KOPT-K1 (cell line): ENCODE measurements at regions not wholly inside any gene's neighbourhood (a gene's known extent, or its start where the extent isn't known, plus 50 kb on each side); places are given as distances from the start of the nearest gene placed in this dataset.

Source experiments
- H3K27ac ChIP-seq: fragments of 200-600 bp; sonication (generic); 2 replicates; pipeline ENCODE4 v1.5.1; 2016; ENCODE audit warnings: antibody characterized with exemption, mild to moderate bottlenecking, low read depth, low read length; ENCODE audit not compliant: poor library complexity, severe bottlenecking
- H3K36me3 ChIP-seq: fragments of 200-600 bp; sonication (generic); 2 replicates; pipeline ENCODE4 v1.5.1; 2017; ENCODE audit warnings: antibody characterized with exemption, mild to moderate bottlenecking, low read length, moderate library complexity; ENCODE audit not compliant: insufficient read depth
- H3K9me3 ChIP-seq: fragments of 200-600 bp; sonication (generic); 2 replicates; pipeline ENCODE4 v1.5.1; 2017; ENCODE audit warnings: antibody characterized with exemption, low read length, mild to moderate bottlenecking; ENCODE audit not compliant: insufficient read depth, poor library complexity, severe bottlenecking

DNA sequence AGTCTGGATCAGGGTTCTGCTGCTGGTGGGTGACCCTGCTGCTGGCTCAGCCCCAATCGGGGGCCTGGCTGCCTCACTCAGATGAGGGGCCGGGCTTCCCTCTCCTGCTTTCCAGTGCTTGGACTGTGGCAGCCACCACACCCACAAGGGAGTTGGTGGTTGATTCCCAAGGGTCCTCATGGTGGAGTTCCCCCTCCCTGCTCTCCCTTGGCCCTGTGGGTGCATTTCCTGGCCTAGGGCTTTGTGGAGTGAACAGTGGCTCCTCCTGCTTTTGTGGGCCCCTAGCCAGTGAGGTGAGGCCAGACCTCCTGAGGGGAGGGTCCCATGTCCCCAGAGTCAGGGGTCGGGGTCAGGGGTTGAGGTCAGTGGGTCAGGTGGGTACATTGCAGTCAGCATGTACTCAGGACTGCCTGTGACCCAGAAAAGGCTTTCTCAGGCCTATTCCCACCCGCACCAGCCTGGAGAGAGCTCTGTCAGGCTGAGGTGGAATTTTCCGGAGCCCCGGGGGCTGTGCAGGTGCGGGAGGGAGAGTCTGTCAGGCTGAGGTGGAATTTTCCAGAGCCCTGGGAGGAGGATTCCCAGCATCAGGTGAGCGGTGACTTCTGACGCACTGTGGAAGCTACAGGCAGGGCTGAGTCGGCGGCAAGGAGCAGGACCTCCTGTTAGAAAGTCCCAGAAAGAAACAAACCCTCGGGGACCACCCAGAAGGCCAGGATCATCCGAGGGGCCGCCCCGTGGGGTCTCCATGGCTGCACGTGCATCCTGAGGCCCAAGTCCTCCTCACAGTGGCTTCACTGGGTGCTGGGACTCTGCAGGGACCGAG lies 94.4 kb upstream of the INSIG1 start:
- H3K36me3 ChIP-seq: no peaks in the 10 kb centered on the region
- peak overlapping the region; percentile 88 for H3K27ac ChIP-seq
- H3K9me3 ChIP-seq: no peaks in the 10 kb centered on the region

DNA sequence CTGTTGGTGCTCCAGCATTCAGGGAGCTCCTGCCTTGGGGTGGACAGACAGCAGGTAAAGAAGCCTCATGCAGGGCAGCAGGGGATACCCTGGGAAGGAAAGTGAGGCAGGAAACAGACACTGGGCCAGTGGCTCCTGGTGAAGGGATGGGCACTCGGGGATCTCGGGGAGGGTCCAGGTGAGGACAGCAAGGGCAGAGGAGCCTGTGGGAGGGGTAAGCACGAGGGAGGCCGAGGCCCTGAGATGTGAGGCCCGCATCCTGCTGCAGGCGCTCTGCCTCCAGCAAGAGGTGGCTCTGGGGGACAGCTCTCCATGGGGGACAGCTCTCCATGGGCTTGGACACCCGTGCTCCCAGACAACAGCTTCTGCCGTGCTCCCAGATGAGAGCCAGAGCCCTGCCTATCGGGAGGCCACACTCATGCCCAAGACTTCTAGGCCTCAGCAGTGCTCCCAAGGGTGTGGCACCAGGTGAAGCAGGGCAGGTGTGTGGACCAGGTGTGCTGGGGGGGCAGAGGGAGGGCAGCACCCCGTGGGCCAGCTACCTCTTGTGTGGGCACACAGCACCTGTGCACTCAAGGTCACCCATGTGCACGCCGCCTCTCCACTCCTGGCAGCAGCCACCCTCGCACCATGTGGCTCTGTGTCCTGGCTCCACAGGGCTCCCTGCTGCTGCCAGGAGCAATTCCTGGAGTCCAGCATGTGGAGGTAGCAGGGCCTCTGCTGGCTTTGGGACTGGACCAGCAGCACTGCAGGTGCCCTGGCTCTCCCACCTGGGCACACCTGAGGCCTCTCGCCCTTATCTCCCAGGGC lies 93.6 kb upstream of the INSIG1 start:
- peak overlapping the region; percentile 88 for H3K27ac ChIP-seq
- H3K9me3 ChIP-seq: no peaks in the 10 kb centered on the region
- H3K36me3 ChIP-seq: no peaks in the 10 kb centered on the region

DNA sequence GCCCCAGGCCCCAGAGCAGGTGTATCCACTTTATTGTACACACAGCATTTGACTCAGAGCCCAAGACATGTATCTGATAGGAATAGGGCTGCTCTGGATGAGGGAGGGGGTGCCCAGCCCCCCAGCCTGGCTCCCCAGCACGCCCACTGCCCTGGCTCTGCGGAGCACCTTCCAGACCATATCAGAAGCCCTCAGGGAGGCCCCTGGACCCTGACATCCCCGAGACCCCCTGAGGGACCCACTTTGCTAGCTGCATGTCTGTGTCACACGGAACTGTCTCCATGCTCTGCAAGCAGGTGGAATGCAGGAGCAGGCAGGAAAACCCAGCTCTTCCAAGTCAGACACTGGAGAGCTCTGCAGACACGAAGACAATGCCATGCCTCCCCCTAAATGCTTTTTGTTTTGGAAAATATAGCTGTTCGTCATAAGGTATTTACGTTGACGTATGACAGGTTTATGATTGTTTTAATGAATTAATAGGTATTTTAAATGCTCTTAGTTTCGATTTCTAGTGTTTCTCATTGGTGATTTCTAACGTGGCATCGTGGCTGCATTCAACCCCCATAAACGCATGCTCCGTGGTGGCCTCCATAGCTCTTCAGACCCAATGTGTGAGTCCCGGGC lies 92.8 kb upstream of the INSIG1 start:
- Histone ChIP-seq H3K27ac (peak overlapping the region; percentile 88), H3K9me3 (no peaks in the 10 kb centered on the region), H3K36me3 (no peaks in the 10 kb centered on the region)

DNA sequence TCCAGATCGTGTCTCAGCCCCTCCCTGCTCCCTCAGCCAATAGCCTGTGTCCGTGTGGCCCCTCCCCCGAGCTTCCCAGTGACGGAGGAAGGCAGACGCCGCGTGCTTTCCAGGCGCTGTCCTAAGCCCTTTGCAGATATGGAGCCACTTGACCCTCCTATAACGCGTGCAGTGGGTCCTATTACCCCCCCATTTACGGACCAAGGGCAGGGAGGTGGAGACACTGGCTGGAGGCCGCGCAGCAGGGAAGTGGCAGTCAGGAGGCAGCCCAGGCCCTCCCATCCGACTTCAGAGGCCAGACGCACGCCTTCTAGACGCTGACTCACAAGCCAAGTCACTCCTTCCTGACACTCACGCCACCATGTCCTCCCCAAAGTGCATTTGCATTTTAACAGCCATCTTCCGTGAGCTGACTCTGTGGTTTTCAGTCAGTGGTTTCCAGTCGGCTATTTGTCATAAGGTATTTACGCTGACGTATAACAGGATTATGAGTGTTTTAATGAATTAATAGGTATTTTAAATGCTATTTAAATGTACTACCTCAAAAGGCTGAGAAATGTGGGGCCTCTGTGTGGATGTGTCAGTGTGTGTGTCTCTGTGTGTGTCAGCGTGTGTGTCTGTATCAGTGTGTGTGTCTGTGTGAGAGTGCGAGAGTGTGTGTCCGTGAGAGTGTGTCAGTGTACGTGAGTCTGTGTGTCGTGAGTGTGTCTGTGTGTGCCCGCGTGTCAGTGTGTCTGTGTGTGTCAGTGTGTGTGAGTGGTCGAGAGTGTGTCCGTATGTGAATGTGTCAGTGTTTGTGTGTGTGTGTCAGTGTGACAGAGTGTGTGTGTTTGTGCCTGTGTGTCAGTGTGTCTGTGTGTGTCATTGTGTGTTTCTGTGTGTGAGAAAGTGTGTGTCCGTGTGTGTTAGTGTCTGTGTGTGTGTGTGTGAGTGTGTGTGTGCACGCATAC lies 92.0 kb upstream of the INSIG1 start:
- Histone ChIP-seq H3K9me3 (no peaks in the 10 kb centered on the region), H3K36me3 (no peaks in the 10 kb centered on the region), H3K27ac (peak overlapping the region; percentile 88)

DNA sequence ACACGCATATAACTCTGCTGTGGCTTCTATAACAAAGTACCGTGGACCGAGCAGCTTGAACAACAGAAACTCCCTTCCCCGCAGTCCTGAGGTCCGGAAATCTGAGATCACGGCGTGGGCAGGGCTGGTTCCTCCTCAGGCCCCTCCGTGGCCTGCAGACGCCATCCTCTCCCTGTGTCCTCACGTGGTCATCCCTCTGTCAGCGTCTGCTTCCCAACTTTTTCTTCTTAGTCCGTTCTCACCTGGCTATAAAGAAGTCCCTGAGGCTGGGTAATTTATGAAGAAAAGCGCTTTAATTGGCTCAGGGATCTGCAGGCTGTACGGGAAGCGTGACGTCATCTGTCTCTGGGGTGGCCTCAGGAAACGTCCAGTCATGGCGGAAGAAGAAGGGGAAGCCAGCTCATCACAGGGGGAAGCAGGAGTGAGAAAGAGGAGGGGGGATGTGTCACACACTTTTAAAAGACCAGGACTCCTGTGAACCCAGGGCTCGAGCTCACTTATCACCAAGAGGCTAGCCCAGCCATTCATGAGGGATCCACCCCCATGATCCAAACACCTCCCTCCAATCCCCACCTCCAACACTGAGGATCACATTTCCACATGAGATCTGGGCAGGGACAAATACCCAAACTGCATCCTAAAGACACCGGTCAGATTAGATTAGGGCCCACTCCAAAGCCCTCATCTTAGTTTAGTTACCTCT lies 91.2 kb upstream of the INSIG1 start:
- no peaks in the 10 kb centered on the region for H3K36me3 ChIP-seq
- H3K27ac ChIP-seq: peak overlapping the region; percentile 88

DNA sequence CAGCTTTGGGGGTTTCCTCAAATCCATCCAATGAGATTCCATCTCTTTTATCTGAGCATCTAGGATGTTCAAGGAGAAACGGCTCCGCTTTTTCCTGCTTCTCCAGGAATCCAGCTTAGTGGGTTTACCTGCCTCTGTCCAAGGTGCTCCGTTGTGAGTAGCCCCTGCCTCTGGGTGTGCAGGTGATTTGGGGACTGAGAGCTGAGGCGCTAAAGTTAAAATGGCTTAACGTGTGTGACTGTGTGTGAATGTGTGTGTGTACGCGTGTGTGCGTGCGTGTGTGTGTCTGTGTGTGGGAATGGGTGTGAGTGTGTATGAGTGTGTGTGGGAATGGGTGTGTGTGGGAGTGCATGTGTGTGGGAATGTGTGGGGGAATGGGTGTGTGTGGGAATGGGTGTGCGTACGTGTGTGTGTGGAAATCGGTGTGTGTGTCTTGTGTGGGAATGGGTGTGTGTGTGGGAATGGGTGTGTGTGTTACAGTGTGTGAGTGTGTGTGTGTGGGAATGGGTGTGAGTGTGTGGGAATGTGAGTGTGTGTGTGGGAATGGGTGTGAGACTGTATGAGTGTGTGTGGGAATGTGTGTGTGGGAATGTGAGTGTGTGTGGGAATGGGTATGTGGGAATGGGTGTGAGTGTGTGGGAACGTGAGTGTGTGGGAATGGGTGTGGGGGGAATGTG lies 90.2 kb upstream of the INSIG1 start:
- H3K36me3 ChIP-seq: no peaks in the 10 kb centered on the region
- no peaks in the 10 kb centered on the region for H3K9me3 ChIP-seq
- peak overlapping the region; percentile 88 for H3K27ac ChIP-seq

More for the DNA sequence above, 91.2 kb upstream of the INSIG1 start:
- no peaks in the 10 kb centered on the region for H3K9me3 ChIP-seq

DNA sequence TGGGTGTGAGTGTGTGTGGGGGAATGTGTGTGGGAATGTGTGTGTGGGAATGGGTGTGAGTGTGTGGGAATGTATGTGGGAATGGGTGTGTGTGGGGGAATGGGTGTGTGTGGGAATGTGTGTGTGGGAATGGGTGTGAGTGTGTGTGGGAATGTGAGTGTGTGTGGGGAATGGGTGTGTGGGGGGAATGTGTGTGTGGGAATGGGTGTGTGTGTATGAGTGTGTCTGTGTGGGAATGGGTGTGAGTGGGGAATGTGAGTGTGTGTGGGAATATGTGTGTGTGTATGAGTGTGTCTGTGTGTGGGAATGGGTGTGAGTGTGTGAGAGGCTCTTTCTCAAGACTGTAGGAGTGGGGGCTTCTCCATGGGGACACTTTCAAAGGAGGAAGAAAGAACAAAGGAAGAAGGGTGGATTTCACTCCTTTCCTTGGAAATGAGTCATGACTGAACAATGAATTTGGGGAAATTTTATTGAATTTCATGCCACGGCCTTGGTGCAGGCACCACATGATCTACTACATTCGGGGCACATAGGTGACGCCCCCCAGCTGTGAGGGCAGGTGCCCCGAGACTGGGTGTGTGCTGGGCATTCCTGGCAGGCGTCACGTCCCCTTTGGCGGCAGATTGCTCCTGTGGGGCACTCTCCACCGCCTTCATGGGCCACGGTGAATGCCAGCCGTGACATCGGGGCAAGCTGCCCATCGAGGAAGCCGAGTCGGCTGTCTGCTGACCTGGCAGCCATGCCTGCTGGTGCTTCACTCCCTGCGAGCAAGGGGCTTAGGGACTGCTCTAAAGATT lies 88.8 kb upstream of the INSIG1 start:
- Histone ChIP-seq H3K27ac (no peak overlapping the region), H3K36me3 (no peaks in the 10 kb centered on the region), H3K9me3 (no peaks in the 10 kb centered on the region)

DNA sequence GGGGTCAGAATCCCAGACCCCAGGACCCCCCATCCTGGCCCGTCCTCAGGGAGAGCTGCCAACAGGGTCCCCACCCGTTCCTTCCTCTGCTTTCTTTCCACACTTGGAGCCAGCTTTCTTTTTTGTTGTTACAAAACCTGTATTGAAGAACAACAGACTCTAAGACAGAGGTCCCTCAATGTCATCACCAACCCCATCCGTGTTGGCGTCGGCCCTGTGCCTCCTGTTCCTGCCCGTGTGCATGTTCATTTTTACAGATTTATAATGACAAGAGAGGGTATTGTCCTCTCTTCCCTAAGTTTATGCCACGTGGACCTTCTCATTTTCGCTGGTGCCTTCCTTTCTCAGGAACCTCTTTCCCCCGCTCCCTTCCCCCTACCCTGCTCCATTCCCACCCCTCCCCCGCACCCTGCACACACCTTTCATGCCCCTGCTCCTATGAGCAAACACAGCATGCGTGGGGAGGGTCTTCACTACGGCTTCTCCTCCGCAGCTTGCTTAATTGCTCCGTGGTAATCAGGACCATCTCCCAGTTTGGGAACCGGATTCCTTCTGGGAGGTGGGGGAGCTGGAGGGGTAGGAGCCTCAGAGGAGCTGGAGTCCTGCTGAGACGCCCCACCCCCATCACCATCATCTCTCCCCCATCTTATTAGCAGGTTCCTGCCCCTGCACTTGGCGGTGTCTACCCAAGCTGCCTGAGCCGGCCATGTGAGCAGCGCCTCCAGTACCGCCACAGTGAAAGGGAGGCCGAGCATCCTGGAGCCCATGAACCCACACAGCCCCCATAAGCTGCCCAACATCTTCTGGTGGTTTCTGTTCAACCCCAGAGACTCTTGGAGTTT lies 88.0 kb upstream of the INSIG1 start:
- no peaks in the 10 kb centered on the region for H3K9me3 ChIP-seq
- H3K36me3 ChIP-seq: no peaks in the 10 kb centered on the region
- H3K27ac ChIP-seq: peak overlapping the region; percentile 12

DNA sequence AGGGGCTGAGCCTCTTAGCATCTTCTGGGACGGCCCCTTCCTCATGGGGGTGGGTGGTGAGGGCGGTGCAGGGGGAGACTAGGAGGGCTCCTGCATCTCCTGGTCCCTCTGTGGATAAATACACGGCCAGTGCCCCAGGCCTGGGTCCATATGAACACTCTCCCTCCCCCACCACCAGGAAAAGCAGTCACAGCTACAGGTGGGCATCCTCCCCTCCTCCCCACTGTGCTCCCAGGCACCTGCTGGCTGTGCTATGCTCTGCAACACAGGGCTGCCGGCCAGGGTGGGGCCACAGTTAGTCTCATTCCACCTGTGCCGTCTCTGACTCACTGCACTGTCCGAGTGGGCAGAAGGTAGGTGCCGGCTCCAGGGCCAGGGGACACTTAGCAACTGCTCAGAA lies 87.3 kb upstream of the INSIG1 start:
- H3K9me3 ChIP-seq: no peaks in the 10 kb centered on the region
- peak overlapping the region; percentile 12 for H3K27ac ChIP-seq
- no peaks in the 10 kb centered on the region for H3K36me3 ChIP-seq

DNA sequence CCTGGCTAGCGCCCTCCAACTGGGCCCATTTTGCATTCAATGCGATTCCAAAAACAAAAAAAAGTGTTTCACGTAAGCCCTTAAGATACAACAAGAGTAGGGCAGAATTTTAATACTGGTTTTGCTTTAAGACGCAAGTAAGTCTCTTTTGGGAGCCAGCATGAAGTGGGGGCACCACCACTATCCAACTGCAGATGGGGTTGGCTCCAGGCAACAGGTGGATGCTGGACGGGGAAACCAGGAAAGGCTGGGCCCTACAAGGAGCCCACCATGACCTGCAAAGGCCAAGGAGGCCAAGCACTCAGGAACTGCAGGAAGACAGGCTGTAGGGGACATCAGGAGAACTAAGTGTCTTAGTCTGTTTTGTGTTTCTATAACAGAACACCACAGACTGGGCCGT lies 86.5 kb upstream of the INSIG1 start:
- Histone ChIP-seq H3K9me3 (no peaks in the 10 kb centered on the region), H3K36me3 (no peaks in the 10 kb centered on the region), H3K27ac (no peak overlapping the region)

DNA sequence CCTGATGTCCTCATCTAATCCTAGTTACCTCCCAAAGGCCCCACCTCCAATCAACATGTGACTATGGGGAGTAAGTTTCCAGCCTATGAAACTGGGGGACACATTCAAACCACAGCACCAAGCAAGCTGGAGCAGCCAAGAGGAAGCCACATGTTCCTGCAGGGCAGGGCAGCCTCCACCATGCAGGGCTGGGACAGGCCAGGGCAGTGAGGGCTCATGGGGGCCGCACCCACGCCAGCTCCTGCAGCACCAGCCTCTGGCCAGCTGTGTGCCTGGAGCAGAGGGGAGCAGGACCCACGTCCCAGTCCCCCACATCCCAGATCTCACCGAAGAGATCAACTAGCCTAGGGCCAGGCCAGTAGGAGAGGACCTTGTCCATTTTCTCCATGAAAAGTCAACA lies 85.9 kb upstream of the INSIG1 start:
- Histone ChIP-seq H3K27ac (no peak overlapping the region), H3K9me3 (no peaks in the 10 kb centered on the region), H3K36me3 (no peaks in the 10 kb centered on the region)

DNA sequence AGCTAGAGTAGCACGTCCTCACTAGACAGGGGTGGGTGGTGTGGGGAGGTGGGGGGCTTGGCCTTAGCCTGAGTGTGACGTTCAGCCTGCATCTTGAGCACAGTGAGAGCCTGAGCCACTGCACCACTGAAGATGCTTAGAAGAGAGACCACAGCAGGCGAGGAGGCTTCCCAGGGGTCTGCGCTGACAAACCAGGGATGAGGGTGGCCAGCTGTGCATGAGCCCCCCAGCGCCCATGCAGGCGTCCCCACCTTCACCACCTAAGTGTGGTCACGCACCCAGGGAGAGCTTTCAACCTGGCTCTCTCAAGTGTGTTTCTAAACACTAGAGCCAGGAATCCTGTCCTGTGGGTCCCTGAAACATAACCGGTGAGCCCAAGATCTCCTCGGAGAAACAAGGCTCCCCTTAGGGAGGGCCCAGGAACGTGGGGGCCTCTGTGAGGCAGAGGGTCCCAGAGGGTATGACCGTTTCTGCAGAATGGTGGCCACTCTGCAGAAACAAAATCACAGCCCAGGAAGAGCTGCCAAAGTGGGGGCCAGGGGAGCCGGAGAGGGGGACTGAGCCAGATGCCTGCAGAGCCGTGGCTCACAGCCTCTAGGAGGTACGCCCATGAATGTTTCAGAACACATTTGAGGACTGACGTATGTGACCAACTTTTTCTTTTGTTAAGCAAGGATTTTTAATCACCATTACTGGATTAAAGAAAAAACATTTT lies 85.2 kb upstream of the INSIG1 start:
- no peak overlapping the region for H3K27ac ChIP-seq
- no peaks in the 10 kb centered on the region for H3K36me3 ChIP-seq
- no peaks in the 10 kb centered on the region for H3K9me3 ChIP-seq
